HG03558 (cell line): ENCODE measurements at regions not wholly inside any gene's neighbourhood (a gene's known extent, or its start where the extent isn't known, plus 50 kb on each side); places are given as distances from the start of the nearest gene placed in this dataset.
"Not testable (repeated sequence)": the region's sequence is repeated elsewhere in the genome, so short reads cannot be mapped to it uniquely, and the experiment has no call there.

Source experiments
- ATAC-seq: cut with Tn5 transposase; IDR thresholded peaks from one replicate; pipeline ENCODE4 v1.9.1; 2021; ENCODE audit warnings: moderate number of reproducible peaks; ENCODE audit not compliant: unreplicated experiment; ENCODE audit errors: extremely low read depth

DNA sequence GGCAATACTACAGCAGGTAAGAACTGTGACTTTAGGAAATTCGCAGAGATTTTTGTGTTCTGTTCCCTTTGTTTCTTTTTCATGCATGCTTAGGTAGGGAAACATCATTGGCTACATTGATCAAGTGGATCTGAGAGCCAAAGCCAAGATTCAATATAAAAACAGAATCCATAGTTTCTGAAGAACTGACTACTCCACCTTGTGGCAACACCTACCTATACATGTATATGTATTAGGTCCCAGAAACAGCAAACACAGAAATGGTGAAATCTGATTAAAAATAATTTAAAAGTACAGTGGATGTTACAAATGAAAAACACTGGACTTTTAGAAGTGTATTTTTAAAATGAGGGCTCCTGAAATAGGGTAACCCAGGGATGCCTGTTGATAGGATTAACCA, 322.6 kb upstream of the MAOA start:
- no peak for ATAC-seq

DNA sequence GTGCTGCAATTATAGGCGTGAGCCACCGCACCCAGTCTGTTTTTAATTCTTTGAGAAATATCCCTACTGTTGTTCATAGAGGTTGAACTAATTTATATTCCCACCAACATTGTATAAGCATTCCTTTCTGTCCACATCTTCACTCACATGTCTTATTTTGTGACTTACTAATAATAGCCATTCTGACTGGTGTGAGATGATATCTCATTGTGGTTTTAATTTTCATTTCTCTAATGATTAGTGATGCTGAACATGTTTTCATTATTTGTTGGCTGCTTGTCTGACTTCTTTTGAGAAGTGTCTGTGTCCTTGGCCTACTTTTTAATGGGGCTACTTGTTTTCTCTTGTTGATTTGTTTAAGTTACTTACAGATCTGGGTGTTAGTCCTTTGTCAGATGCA, 310.9 kb upstream of the MAOA start:
- no peak for ATAC-seq

DNA sequence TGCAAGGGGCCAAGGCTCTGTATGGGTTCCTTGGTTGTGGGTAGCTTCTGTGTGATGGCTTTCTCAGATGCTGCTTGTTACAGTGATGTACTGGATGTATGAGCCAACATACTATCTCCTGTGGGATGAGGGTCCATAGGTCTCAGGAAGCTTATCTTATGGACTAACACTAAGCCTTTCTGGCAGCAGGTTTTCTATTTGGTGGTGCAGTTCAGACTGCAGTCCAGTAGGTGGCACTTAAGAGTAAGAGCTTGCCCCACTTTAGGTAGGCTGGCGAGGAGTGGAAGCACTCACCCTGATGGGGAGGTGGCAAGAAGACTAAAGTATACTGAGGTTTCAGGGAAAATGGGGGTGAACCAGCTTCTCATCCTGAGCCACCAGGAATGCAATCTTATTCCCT, 306.7 kb upstream of the MAOA start:
- ATAC-seq, result peak; percentile 44

DNA sequence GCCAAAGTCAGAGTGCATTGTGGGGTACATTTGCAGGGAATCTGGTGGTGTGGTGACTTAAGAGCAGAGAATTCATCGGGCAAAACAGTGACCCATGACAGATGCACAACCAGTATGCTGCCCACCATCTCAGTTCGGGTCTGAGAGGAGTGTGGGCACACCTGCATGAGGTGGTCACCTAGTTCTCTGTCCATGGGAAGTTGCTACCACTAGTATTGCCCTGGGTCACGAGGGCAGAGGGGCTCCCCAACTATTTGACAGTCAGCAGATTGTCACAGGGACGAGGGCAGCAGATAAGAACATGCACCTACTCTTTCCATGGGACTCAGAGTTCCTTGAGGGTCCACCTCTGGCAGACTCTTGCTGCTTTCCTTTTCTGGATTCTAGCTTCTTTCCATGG, 305.2 kb upstream of the MAOA start:
- ATAC-seq, result no peak

DNA sequence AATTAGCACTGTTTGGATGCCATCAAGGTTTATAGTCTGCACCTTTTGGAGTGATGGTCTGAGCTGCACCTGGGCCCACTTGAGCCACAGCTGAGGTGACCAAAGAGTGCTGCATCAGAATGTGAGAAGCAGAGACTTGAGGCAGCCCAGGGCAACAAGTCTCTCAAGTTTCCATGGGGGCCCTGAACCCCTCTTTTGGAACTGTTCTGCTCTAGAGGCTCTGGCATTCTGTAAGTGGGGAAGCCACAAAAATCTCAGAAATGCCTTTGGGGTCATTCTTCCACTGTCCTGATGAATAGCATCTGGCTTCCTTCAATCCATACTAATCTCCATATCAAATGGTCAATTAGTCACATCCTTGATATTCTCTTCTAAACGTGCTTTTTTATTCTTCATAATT, 298.4 kb upstream of the MAOA start:
- ATAC-seq, result no peak

DNA sequence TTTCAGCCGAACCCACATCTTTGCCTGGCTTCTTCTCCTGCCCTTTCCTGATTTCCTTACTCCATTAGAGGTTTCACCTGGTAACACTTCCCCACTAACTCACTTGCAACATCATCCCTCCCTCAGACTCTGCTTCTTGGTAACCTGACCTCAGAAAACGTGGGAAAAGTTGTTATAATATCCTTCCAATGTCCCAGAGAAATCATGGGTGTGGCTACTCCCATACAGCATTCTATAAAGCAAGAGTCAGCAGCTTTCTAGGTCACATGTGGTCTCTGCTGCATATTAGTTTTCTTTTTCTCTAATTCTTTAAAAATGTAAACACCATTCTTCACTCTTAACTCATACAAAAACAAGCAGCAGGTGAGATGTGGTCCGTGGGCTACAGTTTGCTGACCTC, 283.1 kb upstream of the MAOA start:
- no peak for ATAC-seq

DNA sequence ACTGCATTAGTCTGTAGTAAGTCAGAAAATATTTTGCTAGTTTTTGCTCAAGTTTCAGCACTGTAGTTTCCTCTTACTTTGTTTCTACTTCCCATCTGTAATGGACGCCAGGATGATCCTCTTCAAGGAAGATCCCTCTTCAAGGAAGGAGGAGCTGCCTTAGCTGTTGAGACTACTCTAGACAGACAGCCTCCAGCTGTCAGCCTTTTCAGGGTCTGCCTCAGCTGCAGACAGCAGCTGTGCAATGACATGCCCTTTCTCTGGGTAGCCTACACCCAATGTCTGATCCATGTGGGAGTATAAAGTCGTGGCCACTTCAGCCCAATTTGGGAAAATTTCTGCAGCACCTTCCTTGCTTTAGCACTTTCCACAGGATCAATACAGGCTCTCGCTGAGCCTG, 281.0 kb upstream of the MAOA start:
- ATAC-seq, result no peak

DNA sequence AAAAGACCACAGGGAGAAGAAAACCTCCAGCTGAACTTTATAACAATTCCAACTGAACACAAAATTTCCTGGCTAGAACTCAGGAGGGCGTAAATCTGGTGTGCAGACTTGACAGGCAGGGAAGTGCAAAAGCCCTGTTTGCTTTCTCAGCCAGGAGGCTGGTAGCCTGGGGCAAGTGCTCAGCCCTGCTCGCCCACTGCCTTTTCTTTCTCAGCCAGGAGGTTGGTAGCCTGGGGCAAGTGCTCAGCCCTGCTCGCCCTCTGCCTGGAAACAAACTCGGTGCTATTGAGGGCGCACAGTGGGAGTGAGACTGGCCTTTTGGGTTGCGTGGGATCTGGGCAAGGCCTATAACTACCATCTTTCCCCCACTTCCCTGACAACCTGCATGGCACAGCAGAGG, 275.4 kb upstream of the MAOA start:
- no peak for ATAC-seq

DNA sequence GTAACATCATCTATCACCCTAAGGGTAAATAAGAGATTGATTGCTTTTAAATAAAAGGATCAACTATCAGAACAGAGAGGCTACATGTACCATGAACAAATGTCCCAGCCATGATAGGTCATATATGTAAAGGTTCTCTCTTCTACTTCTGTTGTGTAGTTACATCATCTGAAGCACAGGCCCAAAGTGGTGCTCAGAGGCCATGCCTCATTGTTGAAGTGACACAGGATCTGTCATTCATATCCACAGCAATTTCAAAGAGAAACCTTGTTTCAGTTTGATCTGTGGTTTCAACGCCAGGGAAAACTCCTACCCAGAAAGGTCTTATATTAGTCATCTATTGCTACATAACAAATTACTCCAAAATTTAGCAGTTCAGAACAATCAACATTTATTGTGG, 269.2 kb upstream of the MAOA start:
- ATAC-seq, result no peak

DNA sequence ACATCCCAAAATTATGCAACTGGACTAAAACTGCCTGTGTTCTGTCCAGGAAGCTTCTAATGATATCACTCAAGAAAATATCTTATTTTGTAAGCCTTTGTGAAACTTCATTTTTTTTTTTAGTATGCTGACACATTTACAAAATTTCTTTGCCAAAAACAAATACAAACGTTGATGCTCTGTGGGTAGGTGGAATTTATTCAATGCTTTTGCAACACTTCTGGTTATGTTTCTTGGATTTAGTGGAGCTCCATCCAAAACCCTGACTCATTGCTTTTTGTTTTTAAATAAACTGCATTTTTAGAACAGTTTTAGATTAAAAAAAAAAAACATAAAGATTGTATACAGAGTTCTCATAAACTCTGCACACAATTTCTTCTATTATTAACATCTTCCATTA, 250.9 kb upstream of the MAOA start:
- no peak for ATAC-seq

DNA sequence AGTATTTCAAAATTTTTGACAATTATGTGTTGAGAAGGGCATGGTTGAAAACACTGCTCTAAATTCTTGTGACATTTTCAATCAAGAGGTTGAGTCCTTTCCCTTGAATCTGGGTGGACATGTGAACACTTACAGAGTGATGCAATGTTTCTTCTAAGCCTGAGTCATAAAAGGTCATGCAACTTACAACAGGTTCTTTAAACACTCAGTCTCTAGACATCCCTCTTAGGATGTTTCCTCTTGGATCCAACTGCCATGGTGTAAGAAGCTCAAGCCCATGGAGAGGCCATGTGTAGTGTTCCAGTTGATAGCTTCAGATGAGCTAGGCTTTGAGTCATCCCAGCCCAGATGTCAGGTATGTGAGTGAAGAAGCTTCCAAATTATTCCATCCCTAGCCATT, 232.2 kb upstream of the MAOA start:
- ATAC-seq, result no peak

DNA sequence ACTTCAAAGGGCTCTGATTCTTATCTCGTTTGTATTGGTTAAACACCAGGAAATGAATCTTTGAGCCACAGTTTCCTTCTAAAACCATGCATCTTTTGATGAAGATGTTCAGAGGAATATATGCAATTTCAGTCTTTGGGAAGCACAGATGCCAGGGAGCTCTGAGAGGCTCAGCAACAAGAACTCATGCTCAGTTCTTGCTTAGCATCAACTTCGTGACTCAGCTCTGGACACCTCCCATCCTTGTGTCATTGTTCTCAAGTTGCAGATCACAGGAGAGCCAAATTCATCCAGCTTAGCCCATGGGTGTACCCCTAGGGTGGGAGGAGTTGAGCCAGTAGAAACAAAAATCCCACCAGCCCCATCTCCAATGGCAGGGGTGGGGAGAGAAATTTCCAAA, 219.6 kb upstream of the MAOA start:
- no peak for ATAC-seq

DNA sequence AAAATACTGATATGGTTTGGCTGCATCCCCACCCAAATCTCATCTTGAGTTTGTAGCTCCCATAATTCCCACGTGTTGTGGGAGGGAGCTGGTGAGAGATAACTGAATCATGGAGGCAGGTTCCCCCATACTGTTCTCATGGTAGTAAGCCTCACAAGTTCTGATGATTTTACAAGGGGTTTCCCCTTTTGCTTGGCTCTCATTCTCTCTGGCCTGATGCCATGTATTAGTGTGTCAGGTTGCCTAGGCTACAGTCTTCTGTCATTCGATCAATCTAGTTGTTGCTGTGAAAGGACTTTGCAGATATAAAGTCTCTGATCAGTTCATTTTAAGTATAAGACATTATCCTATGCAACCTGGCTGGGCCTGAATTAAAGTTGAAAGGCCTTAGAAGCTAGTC, 209.3 kb upstream of the MAOA start:
- no peak for ATAC-seq

DNA sequence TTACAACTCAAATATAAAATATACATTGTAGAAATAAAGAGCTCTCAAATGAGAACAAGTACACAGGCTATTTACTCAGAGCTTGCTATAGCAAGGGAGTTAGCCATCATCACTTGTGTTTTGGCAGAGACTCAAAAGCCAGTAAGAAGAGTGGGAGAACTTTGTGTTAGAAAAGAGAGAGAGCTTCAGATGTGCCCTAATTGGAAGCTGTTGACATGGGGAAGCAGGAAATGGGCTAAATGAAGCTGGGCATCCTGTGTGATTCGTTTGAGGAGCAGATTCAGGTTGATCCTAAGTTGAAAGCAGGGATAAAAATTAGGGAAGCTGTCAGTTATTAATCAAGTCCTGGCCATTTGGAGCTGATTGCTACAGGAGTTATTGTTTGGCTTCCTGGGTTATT, 207.4 kb upstream of the MAOA start:
- ATAC-seq, result no peak

DNA sequence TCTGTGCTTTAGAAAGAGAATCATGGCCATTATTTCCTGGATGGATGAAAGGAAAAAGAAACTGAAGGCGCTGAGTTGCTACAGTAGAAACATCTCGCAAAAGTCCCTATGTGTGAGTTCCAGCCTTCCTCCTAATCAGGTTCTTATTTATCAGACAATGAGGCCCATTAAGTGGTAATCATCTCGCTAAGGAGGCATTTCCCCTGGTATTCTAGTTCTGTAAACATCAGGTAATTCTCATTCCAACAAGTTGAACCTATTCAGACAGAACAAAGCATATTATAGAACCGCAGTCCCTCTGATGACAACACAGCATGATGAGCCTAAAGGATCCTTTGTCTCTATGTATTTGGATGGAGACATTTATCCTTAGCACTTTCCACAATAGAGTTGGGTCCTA, 205.7 kb upstream of the MAOA start:
- ATAC-seq, result no peak

DNA sequence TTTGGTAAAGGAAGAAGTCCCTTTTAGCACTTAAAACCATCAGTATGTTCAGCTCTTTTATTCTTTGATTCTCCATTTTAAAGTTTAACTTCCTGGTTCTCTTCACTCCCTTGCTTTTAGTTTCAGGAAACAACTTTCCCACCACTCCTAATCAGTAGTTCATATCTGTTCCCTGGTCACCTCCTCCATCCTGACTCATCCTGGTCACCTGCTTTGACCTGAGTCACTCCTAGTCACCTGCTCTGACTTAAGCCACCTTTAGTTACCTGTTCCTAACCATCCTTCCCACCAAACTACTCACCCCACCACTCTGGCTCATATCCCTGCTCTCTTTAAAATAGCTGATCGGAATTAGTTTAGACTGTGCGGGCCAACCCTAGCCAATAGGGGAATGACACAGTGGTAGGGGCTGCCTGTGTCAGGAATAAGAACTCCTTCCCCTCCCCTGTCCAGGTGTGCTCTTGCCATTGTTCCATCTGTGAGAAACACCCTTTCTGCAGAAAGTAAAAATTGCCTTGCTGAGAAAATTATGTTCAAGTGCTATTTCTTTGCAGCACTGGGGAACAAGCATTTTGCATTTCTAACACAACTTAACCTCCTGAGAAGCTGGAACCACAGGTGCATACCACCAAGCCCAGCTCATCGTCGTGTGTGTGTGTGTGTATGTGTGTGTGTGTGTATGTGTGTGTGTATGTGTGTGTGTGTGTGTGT, 204.0 kb upstream of the MAOA start:
- not testable (repeated sequence) for ATAC-seq

DNA sequence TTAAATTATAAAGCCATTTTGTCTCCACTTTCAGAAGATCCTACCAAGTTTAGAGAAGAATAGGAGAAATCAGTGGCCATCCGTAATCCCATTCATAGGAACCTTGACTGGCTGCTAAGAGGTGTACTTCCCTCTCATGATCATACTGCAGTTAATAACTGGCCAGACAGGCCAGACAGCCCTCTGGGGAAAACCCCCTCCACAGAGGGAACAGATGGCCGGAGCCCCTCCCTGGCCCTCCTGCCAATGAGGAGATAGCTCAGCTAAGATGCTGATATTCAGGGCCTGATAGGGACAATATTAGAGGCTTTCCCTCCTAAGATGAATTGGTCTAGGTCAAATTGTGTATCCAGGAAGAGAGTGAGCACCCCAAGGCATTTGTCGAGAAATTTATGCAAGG, 200.0 kb upstream of the MAOA start:
- ATAC-seq, result no peak

DNA sequence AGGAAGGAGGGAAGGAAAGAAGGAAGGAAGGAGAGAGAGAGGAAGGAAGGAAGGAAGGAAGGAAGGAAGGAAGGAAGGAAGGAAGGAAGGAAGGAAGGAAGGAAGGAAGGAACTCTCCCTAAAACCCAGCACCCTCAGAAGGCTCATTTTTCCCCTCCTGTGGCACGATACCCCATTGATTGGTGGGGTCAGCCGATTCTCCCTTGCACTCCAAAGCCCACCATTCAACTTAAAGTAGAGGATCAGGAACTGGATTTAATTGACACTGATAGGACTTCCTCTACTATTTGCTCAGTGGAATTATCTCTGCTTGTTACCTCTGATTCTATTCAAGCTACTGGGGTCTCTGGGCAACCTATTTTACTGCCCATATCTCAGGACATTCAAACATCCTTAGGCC, 199.2 kb upstream of the MAOA start:
- no peak for ATAC-seq

DNA sequence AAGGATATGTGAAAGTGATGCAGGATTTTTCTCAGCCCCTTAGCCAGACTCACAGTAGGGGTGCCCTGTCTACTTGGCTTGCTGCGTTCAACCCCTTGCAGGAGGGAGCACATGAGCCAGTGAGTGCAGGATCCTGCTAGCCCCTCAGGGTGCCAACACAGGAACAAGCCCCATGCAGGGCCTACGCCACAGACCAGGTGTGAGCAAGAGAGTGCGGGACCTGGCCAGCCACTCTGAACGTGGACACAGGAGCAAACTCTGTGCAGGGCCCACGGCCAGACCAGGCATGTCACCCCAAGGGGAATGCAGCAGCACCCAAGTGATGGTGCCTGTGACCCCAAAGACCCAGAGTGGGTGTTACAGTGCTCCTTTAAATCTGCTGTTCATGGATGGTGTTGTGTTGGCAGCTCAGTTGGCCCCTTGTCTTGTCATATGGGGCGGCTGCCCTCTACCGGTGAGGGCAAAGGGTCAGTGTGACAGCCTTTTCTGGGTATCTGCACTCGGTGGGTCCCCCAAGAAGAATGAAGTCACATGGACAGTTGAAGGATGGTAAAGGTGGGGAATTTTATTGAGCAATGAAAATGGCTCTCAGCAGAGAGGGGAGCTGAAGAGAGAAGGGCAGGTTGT, 188.4 kb upstream of the MAOA start:
- no peak for ATAC-seq

DNA sequence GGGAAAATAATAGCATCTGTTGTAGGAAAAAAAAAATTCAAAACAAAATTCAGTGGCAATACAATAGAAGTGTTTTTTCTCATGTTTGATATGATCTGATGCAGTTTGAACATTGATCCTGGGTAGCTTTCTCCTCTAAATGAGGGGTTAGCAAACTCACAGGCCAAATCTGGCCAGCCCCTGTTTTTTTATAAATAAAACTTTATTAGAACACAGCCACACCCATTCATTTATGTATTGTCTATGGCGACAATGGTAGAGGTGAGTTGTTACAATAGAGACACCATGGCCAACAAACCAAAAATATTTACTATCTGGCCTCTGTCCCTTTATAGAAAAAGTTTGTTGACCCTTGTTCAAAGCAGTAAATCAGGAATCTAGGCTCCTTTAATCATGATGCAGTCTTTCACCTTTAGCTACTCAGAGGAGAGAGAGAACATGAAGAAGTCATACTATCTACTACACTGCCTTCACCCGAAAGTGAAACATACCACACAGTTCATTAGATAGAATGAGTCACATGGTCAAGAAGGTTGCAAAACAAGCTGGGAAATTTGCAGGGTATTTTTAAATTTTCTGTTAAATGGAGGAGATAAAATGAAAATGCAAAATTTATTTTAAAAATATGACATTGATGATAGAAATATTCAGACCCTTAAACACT, 186.6 kb upstream of the MAOA start:
- ATAC-seq, result no peak

DNA sequence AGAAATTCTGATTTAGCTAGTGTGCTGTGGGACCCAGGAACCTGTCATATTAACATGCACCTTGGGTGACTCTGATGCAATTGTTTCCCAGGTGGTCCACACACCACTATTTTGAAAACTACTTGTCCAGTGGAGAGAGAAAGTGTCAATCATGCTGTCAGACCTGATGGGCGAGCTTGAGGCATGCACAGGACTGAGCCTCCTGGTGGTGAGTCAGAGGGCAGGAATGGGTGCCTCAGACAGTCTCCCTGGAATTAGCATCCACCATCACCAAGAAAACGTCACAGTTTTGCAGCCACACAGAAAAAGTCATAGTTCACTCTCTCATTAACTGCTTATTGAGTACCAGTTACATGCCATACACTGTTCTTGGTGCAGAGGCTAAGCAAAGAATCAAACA, 181.8 kb upstream of the MAOA start:
- no peak for ATAC-seq

DNA sequence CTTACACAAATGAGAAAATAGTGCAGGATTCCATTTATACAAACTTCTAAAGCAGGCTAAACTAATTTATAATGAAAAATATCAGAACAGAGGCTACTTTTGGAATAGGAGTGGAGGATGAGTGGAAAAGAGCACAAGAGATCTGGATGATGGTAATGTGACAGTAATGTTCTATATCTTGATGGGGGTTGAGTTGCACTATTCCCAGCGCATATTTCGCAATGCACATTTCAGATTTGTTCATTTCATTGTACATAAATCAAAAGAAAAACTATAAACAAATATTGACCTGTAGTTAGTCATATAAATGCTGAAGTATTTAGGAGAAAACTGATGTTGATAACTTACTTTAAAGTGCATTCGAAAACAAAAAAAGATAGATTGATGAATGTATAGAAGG, 177.0 kb upstream of the MAOA start:
- ATAC-seq, result no peak
